Smooth muscle cell (in vitro differentiated cells): ENCODE measurements at regions not wholly inside any gene's neighbourhood (a gene's known extent, or its start where the extent isn't known, plus 50 kb on each side); places are given as distances from the start of the nearest gene placed in this dataset.

Experiments used
- DNase-seq: peaks from one replicate; lab custom pipeline; 2025; ENCODE audit not compliant: unreplicated experiment; lab: John Stamatoyannopoulos, UW
- H2AFZ ChIP-seq: fragments of 200-600 bp; sonication (generic); 2 replicates; pipeline ENCODE4 v1.6.0; 2016; ENCODE audit warnings: antibody characterized with exemption, low read depth, mild to moderate bottlenecking
- H3F3A ChIP-seq: fragments of 200-600 bp; sonication (generic); 2 replicates; pipeline ENCODE4 v1.6.0; 2017; ENCODE audit warnings: antibody characterized with exemption, low read depth
- H3K27ac ChIP-seq: fragments of 200-600 bp; sonication (generic); 2 replicates; pipeline ENCODE4 v1.5.1; 2016; ENCODE audit warnings: low read depth, mild to moderate bottlenecking
- H3K27me3 ChIP-seq: fragments of 200-600 bp; sonication (generic); 2 replicates; pipeline ENCODE4 v1.6.1; 2016; ENCODE audit warnings: low read depth, mild to moderate bottlenecking
- H3K36me3 ChIP-seq: fragments of 200-600 bp; sonication (generic); 2 replicates; pipeline ENCODE4 v1.5.1; 2016; ENCODE audit warnings: low read depth
- H3K4me1 ChIP-seq: fragments of 200-600 bp; sonication (generic); 2 replicates; pipeline ENCODE4 v1.5.1; 2016; ENCODE audit warnings: low read depth
- H3K4me2 ChIP-seq: fragments of 200-600 bp; sonication (generic); 2 replicates; pipeline ENCODE4 v1.6.0; 2016; ENCODE audit warnings: mild to moderate bottlenecking
- H3K4me3 ChIP-seq: fragments of 200-600 bp; sonication (generic); 2 replicates; pipeline ENCODE4 v1.5.1; 2016; ENCODE audit warnings: mild to moderate bottlenecking
- H3K79me2 ChIP-seq: fragments of 200-600 bp; sonication (generic); 2 replicates; pipeline ENCODE4 v1.6.0; 2016; ENCODE audit warnings: low read depth, mild to moderate bottlenecking
- H3K9ac ChIP-seq: fragments of 200-600 bp; sonication (generic); 2 replicates; pipeline ENCODE4 v1.6.0; 2016; ENCODE audit warnings: low read depth
- H3K9me3 ChIP-seq: fragments of 200-600 bp; sonication (generic); replicated peaks from 2 replicates; pipeline ENCODE4 v1.5.1; 2016; ENCODE audit warnings: low read depth
- H4K20me1 ChIP-seq: fragments of 200-600 bp; sonication (generic); 2 replicates; pipeline ENCODE4 v1.6.0; 2016; ENCODE audit warnings: low read depth
- WGBS: methylation state at CpG from one replicate; pipeline ENCODE4 v1.1.7; 2016; ENCODE audit warnings: low lambda C conversion rate; 5-methylcytosine and 5-hydroxymethylcytosine counted together
- TF ChIP-seq, protein P1 (sequence below): fragments of 200-600 bp; sonication (generic); IDR thresholded peaks from 2 replicates; pipeline ENCODE4 v1.5.1; 2017; ENCODE audit warnings: borderline replicate concordance, mild to moderate bottlenecking, antibody characterized with exemption; ENCODE audit not compliant: insufficient read depth, poor library complexity, severe bottlenecking

DNA sequence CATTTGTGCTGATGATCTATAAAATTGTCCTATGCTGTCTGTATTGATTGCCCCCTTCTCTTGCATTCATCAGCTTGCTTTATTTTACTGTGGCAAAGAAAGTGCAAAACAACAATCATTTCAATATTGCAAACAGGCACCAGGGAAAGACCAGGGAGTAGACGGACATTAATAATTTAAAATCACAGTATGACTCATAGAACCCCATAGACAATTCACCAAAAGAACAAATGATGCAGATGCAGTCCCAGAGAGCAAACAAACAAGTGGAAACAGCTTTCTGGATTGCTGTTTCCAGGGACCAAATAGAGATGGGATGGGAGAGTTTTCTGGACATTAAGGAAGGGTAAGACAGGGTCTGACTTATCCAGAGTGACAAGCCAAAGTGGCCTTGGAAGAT, 70.1 kb downstream of the ABCC12 start:
- H3K4me3 ChIP-seq, result no peak overlapping the region
- H3K79me2 ChIP-seq, result no peaks in the 10 kb centered on the region
- H2AFZ ChIP-seq, result no peak overlapping the region
- H3K9ac ChIP-seq, result no peak overlapping the region
- no peaks in the 10 kb centered on the region for H3F3A ChIP-seq
- WGBS, result 86% methylated on average over 1 of the region's 1 CpG
- no peak overlapping the region for H3K4me2 ChIP-seq
- no peaks in the 10 kb centered on the region for H3K9me3 ChIP-seq
- TF ChIP-seq, protein P1, sequence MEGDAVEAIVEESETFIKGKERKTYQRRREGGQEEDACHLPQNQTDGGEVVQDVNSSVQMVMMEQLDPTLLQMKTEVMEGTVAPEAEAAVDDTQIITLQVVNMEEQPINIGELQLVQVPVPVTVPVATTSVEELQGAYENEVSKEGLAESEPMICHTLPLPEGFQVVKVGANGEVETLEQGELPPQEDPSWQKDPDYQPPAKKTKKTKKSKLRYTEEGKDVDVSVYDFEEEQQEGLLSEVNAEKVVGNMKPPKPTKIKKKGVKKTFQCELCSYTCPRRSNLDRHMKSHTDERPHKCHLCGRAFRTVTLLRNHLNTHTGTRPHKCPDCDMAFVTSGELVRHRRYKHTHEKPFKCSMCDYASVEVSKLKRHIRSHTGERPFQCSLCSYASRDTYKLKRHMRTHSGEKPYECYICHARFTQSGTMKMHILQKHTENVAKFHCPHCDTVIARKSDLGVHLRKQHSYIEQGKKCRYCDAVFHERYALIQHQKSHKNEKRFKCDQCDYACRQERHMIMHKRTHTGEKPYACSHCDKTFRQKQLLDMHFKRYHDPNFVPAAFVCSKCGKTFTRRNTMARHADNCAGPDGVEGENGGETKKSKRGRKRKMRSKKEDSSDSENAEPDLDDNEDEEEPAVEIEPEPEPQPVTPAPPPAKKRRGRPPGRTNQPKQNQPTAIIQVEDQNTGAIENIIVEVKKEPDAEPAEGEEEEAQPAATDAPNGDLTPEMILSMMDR, result no peak
- no peaks in the 10 kb centered on the region for H3K4me1 ChIP-seq
- no peaks in the 10 kb centered on the region for H4K20me1 ChIP-seq
- H3K27me3 ChIP-seq, result no peaks in the 10 kb centered on the region
- no peak for DNase-seq
- H3K36me3 ChIP-seq, result no peaks in the 10 kb centered on the region
- no peak overlapping the region for H3K27ac ChIP-seq

DNA sequence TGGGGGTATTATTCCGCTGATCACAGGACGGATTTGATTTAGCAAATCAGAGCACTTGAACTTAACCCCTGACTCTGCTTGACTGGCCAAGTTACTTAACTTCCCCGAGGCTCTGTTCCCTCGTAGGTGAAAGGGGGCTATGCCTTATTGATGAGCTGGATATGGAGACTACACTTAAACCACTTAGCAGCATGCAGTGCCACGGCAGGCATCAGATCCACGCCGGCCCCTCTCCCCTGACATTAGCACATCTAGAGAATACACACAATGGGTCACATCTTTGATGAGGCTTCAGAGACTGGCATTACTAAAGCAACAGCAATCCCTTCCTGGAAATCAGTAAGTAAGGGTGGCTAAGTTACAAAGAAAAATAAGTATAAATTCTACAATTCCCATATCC, 71.0 kb downstream of the ABCC12 start:
- no peak for DNase-seq
- TF ChIP-seq, protein P1, result no peak
- Histone ChIP-seq H3K27ac (no peak overlapping the region), H3K36me3 (no peaks in the 10 kb centered on the region), H3K27me3 (no peaks in the 10 kb centered on the region), H3K9me3 (no peaks in the 10 kb centered on the region), H3K4me2 (no peak overlapping the region), H2AFZ (no peak overlapping the region), H3K4me1 (no peaks in the 10 kb centered on the region), H4K20me1 (no peaks in the 10 kb centered on the region), H3K79me2 (no peaks in the 10 kb centered on the region), H3F3A (no peaks in the 10 kb centered on the region), H3K4me3 (no peak overlapping the region), H3K9ac (no peak overlapping the region)
- 86% methylated on average over 7 of the region's 7 CpGs for WGBS

DNA sequence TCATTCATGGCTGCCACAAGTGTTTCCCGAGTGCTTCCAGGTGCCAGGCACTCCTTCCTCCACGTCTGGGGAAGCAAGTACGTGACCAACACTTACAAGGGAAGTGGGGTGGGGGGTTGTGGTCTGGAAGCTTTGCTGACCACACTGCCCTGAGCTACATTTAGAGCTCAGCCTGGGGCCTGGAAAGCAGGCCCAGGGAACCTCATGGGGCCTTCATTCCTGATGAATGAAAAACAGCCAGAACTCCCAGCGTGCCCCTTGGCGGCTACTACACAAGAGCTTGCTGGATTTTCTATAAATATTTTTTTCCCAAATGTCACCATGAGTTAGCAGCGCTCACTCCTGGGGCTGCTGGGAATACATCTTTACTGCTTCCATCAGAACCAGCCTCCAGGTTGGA, 73.3 kb downstream of the ABCC12 start:
- 66% methylated on average over 6 of the region's 6 CpGs for WGBS
- Histone ChIP-seq H3K36me3 (no peaks in the 10 kb centered on the region), H3K27ac (peak overlapping the region; percentile 28), H3K79me2 (no peaks in the 10 kb centered on the region), H2AFZ (no peak overlapping the region), H3F3A (no peaks in the 10 kb centered on the region), H3K4me1 (no peaks in the 10 kb centered on the region), H3K27me3 (no peaks in the 10 kb centered on the region), H3K9me3 (no peaks in the 10 kb centered on the region), H3K4me2 (no peak overlapping the region), H3K9ac (no peak overlapping the region), H3K4me3 (no peak overlapping the region), H4K20me1 (no peaks in the 10 kb centered on the region)
- no peak for DNase-seq
- TF ChIP-seq, protein P1, result no peak

DNA sequence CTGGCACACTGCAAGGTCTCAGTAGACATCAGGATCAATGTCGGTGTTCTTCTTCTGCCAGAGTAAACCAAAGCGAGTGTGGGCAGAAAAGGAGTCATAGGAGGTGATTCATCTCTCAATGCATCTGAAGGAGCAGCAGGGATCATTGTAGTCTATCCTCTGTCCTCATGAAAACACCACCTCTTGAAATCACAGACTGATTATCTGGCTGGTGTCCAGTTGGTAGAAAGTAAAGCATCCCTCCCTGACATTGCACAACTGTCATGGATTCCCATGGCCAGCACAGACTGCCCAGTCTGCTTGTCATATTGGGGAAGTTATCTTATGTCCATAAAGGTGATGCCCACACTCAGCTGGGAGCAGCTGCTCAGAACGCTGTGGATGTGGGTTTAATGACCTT, 74.1 kb downstream of the ABCC12 start:
- Histone ChIP-seq H3K4me2 (peak overlapping the region; percentile 1), H3K4me1 (no peaks in the 10 kb centered on the region), H3F3A (no peaks in the 10 kb centered on the region), H3K9me3 (no peaks in the 10 kb centered on the region), H3K4me3 (no peak overlapping the region), H3K36me3 (no peaks in the 10 kb centered on the region), H3K79me2 (no peaks in the 10 kb centered on the region), H2AFZ (no peak overlapping the region), H4K20me1 (no peaks in the 10 kb centered on the region), H3K9ac (no peak overlapping the region), H3K27me3 (no peaks in the 10 kb centered on the region), H3K27ac (peak overlapping the region; percentile 28)
- WGBS, result 68% methylated on average over 3 of the region's 3 CpGs
- no peak for DNase-seq
- TF ChIP-seq, protein P1, result no peak
